HEK293 (cell line): ENCODE measurements at regions not wholly inside any gene's neighbourhood (a gene's known extent, or its start where the extent isn't known, plus 50 kb on each side); places are given as distances from the start of the nearest gene placed in this dataset.

ENCODE experiments used
- CTCF ChIA-PET: fragments of 350-600 bp; formaldehyde crosslinking; extraction: SDS; loops from one replicate; lab custom pipeline; 2021; ENCODE audit warnings: antibody characterized with exemption; lab: Yijun Ruan, JAX
- POLR2A ChIA-PET: fragments of 300-600 bp; formaldehyde crosslinking; extraction: SDS; loops from one replicate; lab custom pipeline; 2020; ENCODE audit warnings: antibody characterized with exemption, inconsistent platforms; lab: Yijun Ruan, JAX
- H3K27ac ChIP-seq: fragments of 200-500 bp; sonication (Bioruptor generic); 2 replicates; pipeline ENCODE4 v1.5.1; 2014; ENCODE audit warnings: low read depth, low read length, control low read depth, inconsistent platforms; ENCODE audit errors: extremely low read depth
- H3K36me3 ChIP-seq, 2 experiments: fragments of 200-500 bp in 1 of 2; sonication (Bioruptor generic) in 1 of 2; 1 replicate in 1 of 2; 2 replicates in 1 of 2; pipeline ENCODE4 v1.5.1; 2014 to 2017; ENCODE audit warnings: inconsistent platforms in 2 of 2, low read length in 2 of 2; ENCODE audit not compliant: control insufficient read depth in 2 of 2, insufficient read depth in 1 of 2
- H3K4me1 ChIP-seq: fragments of 200-500 bp; sonication (Bioruptor generic); 2 replicates; pipeline ENCODE4 v1.5.1; 2014; ENCODE audit warnings: mild to moderate bottlenecking, low read length, inconsistent platforms; ENCODE audit not compliant: control insufficient read depth, insufficient read depth
- H3K4me3 ChIP-seq: 2 replicates; pipeline ENCODE4 v1.5.1; 2011; ENCODE audit warnings: low read depth, mild to moderate bottlenecking, control low read depth, low read length, moderate library complexity
- H3K9me3 ChIP-seq: fragments of 200-500 bp; sonication (Bioruptor generic); 2 replicates; pipeline ENCODE4 v1.5.1; 2014; ENCODE audit warnings: low read depth, low read length, inconsistent platforms; ENCODE audit not compliant: control insufficient read depth, insufficient read depth
- EGR2 ChIP-seq: fragments of 450-650 bp; formaldehyde crosslinking; IDR thresholded peaks from 2 replicates; pipeline ENCODE4 v1.5.1; 2016; ENCODE audit warnings: low read depth, missing biosample characterization, missing genetic modification characterization
- GFI1B ChIP-seq: fragments of 450-650 bp; formaldehyde crosslinking; IDR thresholded peaks from 2 replicates; pipeline ENCODE4 v1.5.1; 2016; ENCODE audit warnings: missing biosample characterization, missing genetic modification characterization
- HOXC10 ChIP-seq: sonication (generic); formaldehyde crosslinking; IDR thresholded peaks from 2 replicates; pipeline ENCODE4 v1.8.1; 2023; ENCODE audit warnings: mild to moderate bottlenecking, missing genetic modification reagents
- REPIN1 ChIP-seq: fragments of 450-650 bp; formaldehyde crosslinking; IDR thresholded peaks from 2 replicates; pipeline ENCODE4 v1.5.1; 2017; ENCODE audit warnings: missing biosample characterization, missing genetic modification characterization, low read depth
- ZEB2 ChIP-seq: fragments of 450-650 bp; formaldehyde crosslinking; IDR thresholded peaks from 2 replicates; pipeline ENCODE4 v1.5.1; 2016; ENCODE audit warnings: missing biosample characterization, missing genetic modification characterization
- ZNF138 ChIP-seq: fragments of 450-650 bp; formaldehyde crosslinking; IDR thresholded peaks from 2 replicates; pipeline ENCODE4 v1.5.1; 2016; ENCODE audit warnings: missing biosample characterization, missing genetic modification characterization, borderline replicate concordance
- ZNF2 ChIP-seq: fragments of 450-650 bp; formaldehyde crosslinking; IDR thresholded peaks from 2 replicates; pipeline ENCODE4 v1.5.1; 2016; ENCODE audit warnings: missing biosample characterization, missing genetic modification characterization
- ZNF214 ChIP-seq: fragments of 450-650 bp; formaldehyde crosslinking; IDR thresholded peaks from 2 replicates; pipeline ENCODE4 v1.5.1; 2017; ENCODE audit warnings: missing biosample characterization, mild to moderate bottlenecking, missing genetic modification characterization, borderline replicate concordance
- ZNF335 ChIP-seq: fragments of 450-650 bp; formaldehyde crosslinking; conservative IDR thresholded peaks from 2 replicates; pipeline ENCODE4 v1.5.1; 2016; ENCODE audit warnings: missing biosample characterization, missing genetic modification characterization
- ZNF658 ChIP-seq: fragments of 450-650 bp; formaldehyde crosslinking; IDR thresholded peaks from 2 replicates; pipeline ENCODE4; 2016; ENCODE audit warnings: missing biosample characterization, missing genetic modification characterization
- ZNF768 ChIP-seq: fragments of 450-650 bp; formaldehyde crosslinking; IDR thresholded peaks from 2 replicates; pipeline ENCODE4 v1.5.1; 2018; ENCODE audit warnings: missing biosample characterization, mild to moderate bottlenecking, missing genetic modification characterization
- ZNF843 ChIP-seq: fragments of 450-650 bp; formaldehyde crosslinking; IDR thresholded peaks from 2 replicates; pipeline ENCODE4 v1.5.1; 2016; ENCODE audit warnings: missing biosample characterization, missing genetic modification characterization
- ZSCAN23 ChIP-seq: fragments of 450-650 bp; formaldehyde crosslinking; IDR thresholded peaks from 2 replicates; pipeline ENCODE4 v1.5.1; 2016; ENCODE audit warnings: missing biosample characterization, missing genetic modification characterization
- ZXDB ChIP-seq: fragments of 450-650 bp; formaldehyde crosslinking; IDR thresholded peaks from 2 replicates; pipeline ENCODE4 v1.5.1; 2016; ENCODE audit warnings: missing biosample characterization, missing genetic modification characterization
- TF ChIP-seq, protein P1 (sequence below): fragments of 450-650 bp; formaldehyde crosslinking; IDR thresholded peaks from 2 replicates; pipeline ENCODE4 v1.5.1; 2016; ENCODE audit warnings: missing biosample characterization, missing genetic modification characterization, borderline replicate concordance
- TF ChIP-seq, protein P2 (sequence below): fragments of 450-650 bp; formaldehyde crosslinking; IDR thresholded peaks from 2 replicates; pipeline ENCODE4 v1.5.1; 2016; ENCODE audit warnings: missing biosample characterization, missing genetic modification characterization
- TF ChIP-seq, protein P3 (sequence below): fragments of 450-650 bp; formaldehyde crosslinking; IDR thresholded peaks from 2 replicates; pipeline ENCODE4 v1.5.1; 2016; ENCODE audit warnings: missing biosample characterization, missing genetic modification characterization
- TF ChIP-seq, protein P4 (sequence below): fragments of 450-650 bp; formaldehyde crosslinking; IDR thresholded peaks from 2 replicates; pipeline ENCODE4 v1.5.1; 2017; ENCODE audit warnings: missing biosample characterization, missing genetic modification characterization
- TF ChIP-seq, protein P5 (sequence below): fragments of 450-650 bp; formaldehyde crosslinking; IDR thresholded peaks from 2 replicates; pipeline ENCODE4 v1.5.1; 2017; ENCODE audit warnings: missing biosample characterization, missing genetic modification characterization
- TF ChIP-seq, protein P6 (sequence below): fragments of 450-650 bp; formaldehyde crosslinking; optimal IDR thresholded peaks from 2 replicates; pipeline ENCODE3; 2016; ENCODE audit warnings: missing biosample characterization, mild to moderate bottlenecking, missing genetic modification characterization

DNA sequence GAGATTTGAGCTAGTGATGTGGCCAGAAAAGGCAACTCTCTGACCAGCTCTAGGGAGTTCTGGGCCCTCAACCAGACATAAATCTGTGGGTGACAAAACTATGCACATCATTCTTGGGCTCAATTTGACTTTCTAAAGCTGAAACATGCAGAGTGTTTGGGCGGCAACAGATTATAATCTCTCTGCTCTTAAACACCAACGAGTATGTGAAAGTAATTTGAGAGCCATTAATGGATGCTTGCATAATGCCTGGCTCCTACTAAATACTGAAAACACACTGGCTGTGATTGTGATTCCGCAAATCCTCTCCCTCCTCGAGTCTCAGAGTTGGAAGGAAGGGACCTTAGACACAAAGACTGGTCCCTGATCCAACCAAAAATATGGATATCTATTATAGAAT, 186.7 kb downstream of the UACA start (continued):
- TF ChIP-seq GFI1B (tag by site-specific recombination) (0 out of 2 replicates have a peak, but pooled peaks have one; percentile 41), ZEB2 (peak; percentile 83)
- TF ChIP-seq, protein P1, sequence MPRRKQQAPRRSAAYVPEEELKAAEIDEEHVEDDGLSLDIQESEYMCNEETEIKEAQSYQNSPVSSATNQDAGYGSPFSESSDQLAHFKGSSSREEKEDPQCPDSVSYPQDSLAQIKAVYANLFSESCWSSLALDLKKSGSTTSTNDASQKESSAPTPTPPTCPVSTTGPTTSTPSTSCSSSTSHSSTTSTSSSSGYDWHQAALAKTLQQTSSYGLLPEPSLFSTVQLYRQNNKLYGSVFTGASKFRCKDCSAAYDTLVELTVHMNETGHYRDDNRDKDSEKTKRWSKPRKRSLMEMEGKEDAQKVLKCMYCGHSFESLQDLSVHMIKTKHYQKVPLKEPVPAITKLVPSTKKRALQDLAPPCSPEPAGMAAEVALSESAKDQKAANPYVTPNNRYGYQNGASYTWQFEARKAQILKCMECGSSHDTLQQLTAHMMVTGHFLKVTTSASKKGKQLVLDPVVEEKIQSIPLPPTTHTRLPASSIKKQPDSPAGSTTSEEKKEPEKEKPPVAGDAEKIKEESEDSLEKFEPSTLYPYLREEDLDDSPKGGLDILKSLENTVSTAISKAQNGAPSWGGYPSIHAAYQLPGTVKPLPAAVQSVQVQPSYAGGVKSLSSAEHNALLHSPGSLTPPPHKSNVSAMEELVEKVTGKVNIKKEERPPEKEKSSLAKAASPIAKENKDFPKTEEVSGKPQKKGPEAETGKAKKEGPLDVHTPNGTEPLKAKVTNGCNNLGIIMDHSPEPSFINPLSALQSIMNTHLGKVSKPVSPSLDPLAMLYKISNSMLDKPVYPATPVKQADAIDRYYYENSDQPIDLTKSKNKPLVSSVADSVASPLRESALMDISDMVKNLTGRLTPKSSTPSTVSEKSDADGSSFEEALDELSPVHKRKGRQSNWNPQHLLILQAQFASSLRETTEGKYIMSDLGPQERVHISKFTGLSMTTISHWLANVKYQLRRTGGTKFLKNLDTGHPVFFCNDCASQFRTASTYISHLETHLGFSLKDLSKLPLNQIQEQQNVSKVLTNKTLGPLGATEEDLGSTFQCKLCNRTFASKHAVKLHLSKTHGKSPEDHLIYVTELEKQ (tag by site-specific recombination) = no peak

DNA sequence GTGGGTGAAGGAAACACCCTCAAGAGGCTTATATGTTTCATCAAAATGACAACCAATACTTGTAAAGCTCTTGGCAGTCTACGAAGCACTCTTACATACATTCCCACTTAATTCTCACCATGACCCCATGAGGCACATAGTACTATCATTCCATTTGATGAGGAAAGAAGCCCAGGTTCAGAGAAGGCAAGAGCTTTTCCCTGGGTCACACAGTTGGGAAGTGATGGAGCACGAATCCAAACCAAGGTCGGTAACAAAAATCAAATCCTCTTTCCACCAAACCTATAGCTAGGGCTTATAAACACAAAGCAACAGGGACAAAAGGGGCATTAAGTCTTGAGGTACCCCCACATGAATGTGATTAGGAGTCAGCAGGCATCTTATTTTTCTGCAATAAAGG, 187.1 kb downstream of the UACA start:
- POLR2A ChIA-PET = interaction anchor here (1.0 to 1.3 kb wide), 3 partner anchors 14 to 477 kb away, joined by 3 to 8 read pairs (median 6); no protein-coding TSS in a partner anchor
- Histone ChIP-seq H3K4me3 (no peak overlapping the region), H3K36me3 (no peaks in the 10 kb centered on the region), H3K27ac (peak overlapping the region; percentile 71), H3K9me3 (peaks cover 3% of the 10 kb centered on the region; the same call in 1 of the 2 replicates), H3K4me1 (peaks cover 21% of the 10 kb centered on the region)
- TF ChIP-seq ZNF843 (tag by site-specific recombination) (no peak), ZNF335 (tag by site-specific recombination) (no peak), ZNF768 (peak; percentile 96)
- TF ChIP-seq, protein P2, sequence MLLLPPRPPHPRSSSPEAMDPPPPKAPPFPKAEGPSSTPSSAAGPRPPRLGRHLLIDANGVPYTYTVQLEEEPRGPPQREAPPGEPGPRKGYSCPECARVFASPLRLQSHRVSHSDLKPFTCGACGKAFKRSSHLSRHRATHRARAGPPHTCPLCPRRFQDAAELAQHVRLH (tag by site-specific recombination) = peak; percentile 20; the same call in 1 of the 2 replicates
- TF ChIP-seq, protein P3, sequence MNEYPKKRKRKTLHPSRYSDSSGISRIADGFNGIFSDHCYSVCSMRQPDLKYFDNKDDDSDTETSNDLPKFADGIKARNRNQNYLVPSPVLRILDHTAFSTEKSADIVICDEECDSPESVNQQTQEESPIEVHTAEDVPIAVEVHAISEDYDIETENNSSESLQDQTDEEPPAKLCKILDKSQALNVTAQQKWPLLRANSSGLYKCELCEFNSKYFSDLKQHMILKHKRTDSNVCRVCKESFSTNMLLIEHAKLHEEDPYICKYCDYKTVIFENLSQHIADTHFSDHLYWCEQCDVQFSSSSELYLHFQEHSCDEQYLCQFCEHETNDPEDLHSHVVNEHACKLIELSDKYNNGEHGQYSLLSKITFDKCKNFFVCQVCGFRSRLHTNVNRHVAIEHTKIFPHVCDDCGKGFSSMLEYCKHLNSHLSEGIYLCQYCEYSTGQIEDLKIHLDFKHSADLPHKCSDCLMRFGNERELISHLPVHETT (tag by site-specific recombination) = no peak
- CTCF ChIA-PET = interaction anchor here (1.2 to 5.7 kb wide), 4 partner anchors 8 to 235 kb away, joined by 3 to 40 read pairs (median 4); no protein-coding TSS in a partner anchor

DNA sequence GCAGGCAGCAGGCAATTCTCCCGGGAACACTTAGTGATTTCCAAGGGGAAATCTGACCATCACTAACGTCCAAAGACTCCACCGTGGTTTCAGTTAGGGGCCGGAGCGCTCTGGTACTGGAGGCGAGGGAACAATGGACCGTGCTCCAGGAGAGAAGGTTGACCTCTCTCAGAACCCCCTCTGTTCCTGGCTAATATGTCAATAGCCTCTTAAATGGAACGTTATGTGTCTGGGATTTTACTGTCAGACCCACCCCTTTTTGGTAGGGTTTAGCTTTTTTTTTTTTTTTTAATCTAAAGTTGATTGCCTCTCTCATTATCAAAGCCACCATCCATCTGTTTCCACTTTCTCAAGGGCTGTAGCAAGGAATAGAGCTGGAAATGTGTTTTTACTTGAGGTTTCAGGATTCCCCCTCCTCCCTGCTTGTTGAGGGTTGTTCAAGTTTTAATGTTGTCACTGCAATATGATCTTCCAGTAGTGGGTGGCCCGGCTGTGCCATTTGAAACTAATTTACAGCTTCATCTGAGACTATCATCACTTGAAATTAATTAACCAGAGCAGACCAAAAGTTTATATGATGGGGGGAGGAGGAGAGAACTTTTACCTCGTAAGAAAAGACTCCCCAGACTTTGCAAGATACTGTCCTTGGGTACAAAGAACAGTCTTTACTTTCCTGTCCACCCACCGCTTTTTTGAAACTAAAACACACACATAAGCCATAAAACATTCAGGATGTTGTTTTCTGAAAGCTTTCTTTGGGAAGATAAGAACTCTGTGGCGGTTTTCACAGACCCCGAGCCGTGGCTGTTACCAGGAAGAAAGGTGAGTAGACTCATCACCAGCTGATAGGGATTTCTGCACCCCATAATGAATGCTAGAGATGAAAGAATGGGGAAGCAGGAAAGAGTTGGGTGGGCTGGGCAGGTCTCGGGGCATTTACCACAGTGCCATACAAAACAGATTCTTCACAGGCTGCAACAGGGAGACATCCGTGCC, 187.8 kb downstream of the UACA start:
- POLR2A ChIA-PET = interaction anchor here (1.0 to 1.7 kb wide), 5 partner anchors 7 to 476 kb away, joined by 3 to 8 read pairs (median 4); no protein-coding TSS in a partner anchor
- Histone ChIP-seq H3K9me3 (peaks cover 3% of the 10 kb centered on the region; the same call in 1 of the 2 replicates), H3K27ac (peak overlapping the region; percentile 71), H3K36me3 (no peaks in the 10 kb centered on the region), H3K4me1 (peaks cover 21% of the 10 kb centered on the region), H3K4me3 (no peak overlapping the region)
- CTCF ChIA-PET = interaction anchor here (0.6 to 5.7 kb wide), 6 partner anchors 9 to 236 kb away, joined by 3 to 40 read pairs (median 3); no protein-coding TSS in a partner anchor
- TF ChIP-seq ZNF138 (tag by site-specific recombination) (no peak), ZSCAN23 (tag by site-specific recombination) (no peak), ZNF2 (tag by site-specific recombination) (no peak), ZNF214 (tag by site-specific recombination) (no peak), REPIN1 (tag by site-specific recombination) (no peak), HOXC10 (CRISPR knock-in tag) (no peak), ZXDB (tag by site-specific recombination) (peak; percentile 82), ZNF658 (no peak), EGR2 (tag by site-specific recombination) (peak; percentile 76)
- TF ChIP-seq, protein P4, sequence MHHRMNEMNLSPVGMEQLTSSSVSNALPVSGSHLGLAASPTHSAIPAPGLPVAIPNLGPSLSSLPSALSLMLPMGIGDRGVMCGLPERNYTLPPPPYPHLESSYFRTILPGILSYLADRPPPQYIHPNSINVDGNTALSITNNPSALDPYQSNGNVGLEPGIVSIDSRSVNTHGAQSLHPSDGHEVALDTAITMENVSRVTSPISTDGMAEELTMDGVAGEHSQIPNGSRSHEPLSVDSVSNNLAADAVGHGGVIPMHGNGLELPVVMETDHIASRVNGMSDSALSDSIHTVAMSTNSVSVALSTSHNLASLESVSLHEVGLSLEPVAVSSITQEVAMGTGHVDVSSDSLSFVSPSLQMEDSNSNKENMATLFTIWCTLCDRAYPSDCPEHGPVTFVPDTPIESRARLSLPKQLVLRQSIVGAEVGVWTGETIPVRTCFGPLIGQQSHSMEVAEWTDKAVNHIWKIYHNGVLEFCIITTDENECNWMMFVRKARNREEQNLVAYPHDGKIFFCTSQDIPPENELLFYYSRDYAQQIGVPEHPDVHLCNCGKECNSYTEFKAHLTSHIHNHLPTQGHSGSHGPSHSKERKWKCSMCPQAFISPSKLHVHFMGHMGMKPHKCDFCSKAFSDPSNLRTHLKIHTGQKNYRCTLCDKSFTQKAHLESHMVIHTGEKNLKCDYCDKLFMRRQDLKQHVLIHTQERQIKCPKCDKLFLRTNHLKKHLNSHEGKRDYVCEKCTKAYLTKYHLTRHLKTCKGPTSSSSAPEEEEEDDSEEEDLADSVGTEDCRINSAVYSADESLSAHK (tag by site-specific recombination) = peak; percentile 99
- TF ChIP-seq, protein P5, sequence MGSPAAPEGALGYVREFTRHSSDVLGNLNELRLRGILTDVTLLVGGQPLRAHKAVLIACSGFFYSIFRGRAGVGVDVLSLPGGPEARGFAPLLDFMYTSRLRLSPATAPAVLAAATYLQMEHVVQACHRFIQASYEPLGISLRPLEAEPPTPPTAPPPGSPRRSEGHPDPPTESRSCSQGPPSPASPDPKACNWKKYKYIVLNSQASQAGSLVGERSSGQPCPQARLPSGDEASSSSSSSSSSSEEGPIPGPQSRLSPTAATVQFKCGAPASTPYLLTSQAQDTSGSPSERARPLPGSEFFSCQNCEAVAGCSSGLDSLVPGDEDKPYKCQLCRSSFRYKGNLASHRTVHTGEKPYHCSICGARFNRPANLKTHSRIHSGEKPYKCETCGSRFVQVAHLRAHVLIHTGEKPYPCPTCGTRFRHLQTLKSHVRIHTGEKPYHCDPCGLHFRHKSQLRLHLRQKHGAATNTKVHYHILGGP (tag by site-specific recombination) = no peak
- TF ChIP-seq, protein P6, sequence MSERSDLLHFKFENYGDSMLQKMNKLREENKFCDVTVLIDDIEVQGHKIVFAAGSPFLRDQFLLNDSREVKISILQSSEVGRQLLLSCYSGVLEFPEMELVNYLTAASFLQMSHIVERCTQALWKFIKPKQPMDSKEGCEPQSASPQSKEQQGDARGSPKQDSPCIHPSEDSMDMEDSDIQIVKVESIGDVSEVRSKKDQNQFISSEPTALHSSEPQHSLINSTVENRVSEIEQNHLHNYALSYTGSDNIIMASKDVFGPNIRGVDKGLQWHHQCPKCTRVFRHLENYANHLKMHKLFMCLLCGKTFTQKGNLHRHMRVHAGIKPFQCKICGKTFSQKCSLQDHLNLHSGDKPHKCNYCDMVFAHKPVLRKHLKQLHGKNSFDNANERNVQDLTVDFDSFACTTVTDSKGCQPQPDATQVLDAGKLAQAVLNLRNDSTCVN (tag by site-specific recombination) = no peak
